ENCODE measurements at regions not wholly inside any gene's neighbourhood (a gene's known extent, or its start where the extent isn't known, plus 50 kb on each side); places are given as distances from the start of the nearest gene placed in this dataset.

- TF ChIP-seq, protein P1, sequence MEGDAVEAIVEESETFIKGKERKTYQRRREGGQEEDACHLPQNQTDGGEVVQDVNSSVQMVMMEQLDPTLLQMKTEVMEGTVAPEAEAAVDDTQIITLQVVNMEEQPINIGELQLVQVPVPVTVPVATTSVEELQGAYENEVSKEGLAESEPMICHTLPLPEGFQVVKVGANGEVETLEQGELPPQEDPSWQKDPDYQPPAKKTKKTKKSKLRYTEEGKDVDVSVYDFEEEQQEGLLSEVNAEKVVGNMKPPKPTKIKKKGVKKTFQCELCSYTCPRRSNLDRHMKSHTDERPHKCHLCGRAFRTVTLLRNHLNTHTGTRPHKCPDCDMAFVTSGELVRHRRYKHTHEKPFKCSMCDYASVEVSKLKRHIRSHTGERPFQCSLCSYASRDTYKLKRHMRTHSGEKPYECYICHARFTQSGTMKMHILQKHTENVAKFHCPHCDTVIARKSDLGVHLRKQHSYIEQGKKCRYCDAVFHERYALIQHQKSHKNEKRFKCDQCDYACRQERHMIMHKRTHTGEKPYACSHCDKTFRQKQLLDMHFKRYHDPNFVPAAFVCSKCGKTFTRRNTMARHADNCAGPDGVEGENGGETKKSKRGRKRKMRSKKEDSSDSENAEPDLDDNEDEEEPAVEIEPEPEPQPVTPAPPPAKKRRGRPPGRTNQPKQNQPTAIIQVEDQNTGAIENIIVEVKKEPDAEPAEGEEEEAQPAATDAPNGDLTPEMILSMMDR (IDR thresholded peaks at IDR 0.05; ENCODE audit: low read length): no peak
- no peak for TF ChIP-seq EZH2 (IDR thresholded peaks at IDR 0.05; ENCODE audit: borderline replicate concordance, low read length)
Measured at GRCh38 chr6:137784583-137784982, 82.5 kb upstream of the TNFAIP3 start.

Data from OCI-LY1 (cell line).